Parathyroid adenoma (tissue), 2 donors: ENCODE measurements at regions not wholly inside any gene's neighbourhood (a gene's known extent, or its start where the extent isn't known, plus 50 kb on each side); places are given as distances from the start of the nearest gene placed in this dataset.

ENCODE experiments used
- H2AFZ ChIP-seq: fragments of 300-600 bp; sonication (generic); one replicate; pipeline ENCODE4 v1.7.0; 2017; ENCODE audit warnings: antibody characterized with exemption, mild to moderate bottlenecking
- H3K27ac ChIP-seq: fragments of 300-600 bp; sonication (generic); one replicate; pipeline ENCODE4 v1.7.0; 2017
- H3K27me3 ChIP-seq: fragments of 300-600 bp; sonication (generic); one replicate; pipeline ENCODE4 v1.7.0; 2017; ENCODE audit warnings: low read length; ENCODE audit not compliant: control insufficient read depth, insufficient read depth
- H3K36me3 ChIP-seq: fragments of 300-600 bp; sonication (generic); one replicate; pipeline ENCODE4 v1.7.0; 2017; ENCODE audit warnings: low read length; ENCODE audit not compliant: control insufficient read depth, insufficient read depth
- H3K4me1 ChIP-seq: fragments of 300-600 bp; sonication (generic); one replicate; pipeline ENCODE4 v1.7.0; 2017; ENCODE audit warnings: control low read depth
- H3K4me2 ChIP-seq: fragments of 300-600 bp; sonication (generic); one replicate; pipeline ENCODE4 v1.7.0; 2017; ENCODE audit warnings: low read length
- H3K4me3 ChIP-seq: fragments of 300-600 bp; sonication (generic); one replicate; pipeline ENCODE4 v1.7.0; 2017; ENCODE audit warnings: low read depth, low read length
- H3K79me2 ChIP-seq: fragments of 300-600 bp; sonication (generic); one replicate; pipeline ENCODE4 v1.7.0; 2017; ENCODE audit warnings: control low read depth
- H3K9ac ChIP-seq: fragments of 300-600 bp; sonication (generic); one replicate; pipeline ENCODE4 v1.7.0; 2017; ENCODE audit warnings: mild to moderate bottlenecking
- H3K9me3 ChIP-seq: fragments of 300-600 bp; sonication (generic); one replicate; pipeline ENCODE4 v1.7.0; 2017; ENCODE audit warnings: low read length; ENCODE audit not compliant: control insufficient read depth
- TF ChIP-seq, protein P1 (sequence below): fragments of 300-600 bp; sonication (generic); IDR thresholded peaks from one replicate; pipeline ENCODE4 v1.7.0; 2017; ENCODE audit warnings: antibody characterized with exemption, mild to moderate bottlenecking
- donor health status: primary hyperparathyroidism.

GRCh38 chr3:3696345-3696744, 102.9 kb upstream of the LRRN1 start:
- Histone ChIP-seq H3K9ac (no peak overlapping the region), H3K27me3 (no peaks in the 10 kb centered on the region)

GRCh38 chr3:3693593-3693992, 105.6 kb upstream of the LRRN1 start:
- H3K4me3 ChIP-seq, result no peak overlapping the region
- no peak overlapping the region for H3K9ac ChIP-seq
- no peak overlapping the region for H2AFZ ChIP-seq
- H3K79me2 ChIP-seq, result no peaks in the 10 kb centered on the region
- H3K4me2 ChIP-seq, result no peak overlapping the region
- no peaks in the 10 kb centered on the region for H3K4me1 ChIP-seq
- no peaks in the 10 kb centered on the region for H3K36me3 ChIP-seq
- no peak overlapping the region for H3K27ac ChIP-seq
- TF ChIP-seq, protein P1, sequence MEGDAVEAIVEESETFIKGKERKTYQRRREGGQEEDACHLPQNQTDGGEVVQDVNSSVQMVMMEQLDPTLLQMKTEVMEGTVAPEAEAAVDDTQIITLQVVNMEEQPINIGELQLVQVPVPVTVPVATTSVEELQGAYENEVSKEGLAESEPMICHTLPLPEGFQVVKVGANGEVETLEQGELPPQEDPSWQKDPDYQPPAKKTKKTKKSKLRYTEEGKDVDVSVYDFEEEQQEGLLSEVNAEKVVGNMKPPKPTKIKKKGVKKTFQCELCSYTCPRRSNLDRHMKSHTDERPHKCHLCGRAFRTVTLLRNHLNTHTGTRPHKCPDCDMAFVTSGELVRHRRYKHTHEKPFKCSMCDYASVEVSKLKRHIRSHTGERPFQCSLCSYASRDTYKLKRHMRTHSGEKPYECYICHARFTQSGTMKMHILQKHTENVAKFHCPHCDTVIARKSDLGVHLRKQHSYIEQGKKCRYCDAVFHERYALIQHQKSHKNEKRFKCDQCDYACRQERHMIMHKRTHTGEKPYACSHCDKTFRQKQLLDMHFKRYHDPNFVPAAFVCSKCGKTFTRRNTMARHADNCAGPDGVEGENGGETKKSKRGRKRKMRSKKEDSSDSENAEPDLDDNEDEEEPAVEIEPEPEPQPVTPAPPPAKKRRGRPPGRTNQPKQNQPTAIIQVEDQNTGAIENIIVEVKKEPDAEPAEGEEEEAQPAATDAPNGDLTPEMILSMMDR, result no peak
- no peaks in the 10 kb centered on the region for H3K9me3 ChIP-seq
- H3K27me3 ChIP-seq, result no peaks in the 10 kb centered on the region

More at GRCh38 chr3:3696345-3696744, 102.9 kb upstream of the LRRN1 start:
- Histone ChIP-seq H3K4me2 (no peak overlapping the region), H3K36me3 (no peaks in the 10 kb centered on the region), H3K79me2 (no peaks in the 10 kb centered on the region), H3K9me3 (no peaks in the 10 kb centered on the region), H2AFZ (no peak overlapping the region), H3K4me3 (no peak overlapping the region), H3K27ac (no peak overlapping the region), H3K4me1 (peaks cover 11% of the 10 kb centered on the region)
- TF ChIP-seq, protein P1, result no peak

GRCh38 chr3:3689601-3690375, 109.4 kb upstream of the LRRN1 start:
- H3K9ac ChIP-seq, result no peak overlapping the region
- no peak overlapping the region for H3K4me3 ChIP-seq
- H3K27ac ChIP-seq, result no peak overlapping the region
- H3K79me2 ChIP-seq, result no peaks in the 10 kb centered on the region
- H2AFZ ChIP-seq, result no peak overlapping the region
- TF ChIP-seq, protein P1, result no peak
- H3K36me3 ChIP-seq, result no peaks in the 10 kb centered on the region
- no peaks in the 10 kb centered on the region for H3K9me3 ChIP-seq
- H3K4me1 ChIP-seq, result no peaks in the 10 kb centered on the region
- no peaks in the 10 kb centered on the region for H3K27me3 ChIP-seq
- H3K4me2 ChIP-seq, result no peak overlapping the region

- Histone ChIP-seq H3K4me1 (no peaks in the 10 kb centered on the region), H2AFZ (no peak overlapping the region), H3K9ac (no peak overlapping the region), H3K4me3 (no peak overlapping the region), H3K79me2 (no peaks in the 10 kb centered on the region), H3K9me3 (no peaks in the 10 kb centered on the region), H3K27me3 (no peaks in the 10 kb centered on the region), H3K4me2 (no peak overlapping the region), H3K27ac (no peak overlapping the region), H3K36me3 (no peaks in the 10 kb centered on the region)
- TF ChIP-seq, protein P1, result no peak
Measured at GRCh38 chr3:3686907-3687648, 112.2 kb upstream of the LRRN1 start.
